ENCODE measurements at regions not wholly inside any gene's neighbourhood (a gene's known extent, or its start where the extent isn't known, plus 50 kb on each side); places are given as distances from the start of the nearest gene placed in this dataset.

DNA sequence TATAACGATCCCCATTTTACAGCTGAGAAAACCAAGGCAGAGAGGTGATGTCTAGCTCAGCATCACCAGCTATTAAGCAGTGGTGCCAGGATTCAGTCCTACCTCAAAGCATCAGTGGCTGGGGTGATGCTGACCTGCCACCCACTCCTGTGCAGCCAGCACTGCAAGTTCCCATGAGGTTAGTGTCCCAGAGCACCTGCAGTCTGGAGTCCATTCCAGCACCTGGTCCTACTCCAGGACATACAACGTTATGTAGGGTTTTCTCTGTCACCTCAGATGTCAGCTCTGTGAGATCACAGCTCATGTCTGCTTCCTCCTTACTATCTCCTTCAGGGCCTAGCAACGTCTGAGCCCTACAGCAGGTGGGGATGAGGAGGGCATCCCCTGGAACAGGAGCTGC lies 328.0 kb upstream of the HS6ST1 start:
- DNase-seq (ENCODE audit: low read depth), result no peak
- no peak for TF ChIP-seq CTCF (IDR thresholded peaks at IDR 0.05; ENCODE audit: control insufficient read depth, insufficient read depth, low read depth, low read length, missing control alignments)
- no peak overlapping the region for H3K4me3 ChIP-seq (ENCODE audit: control insufficient read depth, low read depth, low read length)

DNA sequence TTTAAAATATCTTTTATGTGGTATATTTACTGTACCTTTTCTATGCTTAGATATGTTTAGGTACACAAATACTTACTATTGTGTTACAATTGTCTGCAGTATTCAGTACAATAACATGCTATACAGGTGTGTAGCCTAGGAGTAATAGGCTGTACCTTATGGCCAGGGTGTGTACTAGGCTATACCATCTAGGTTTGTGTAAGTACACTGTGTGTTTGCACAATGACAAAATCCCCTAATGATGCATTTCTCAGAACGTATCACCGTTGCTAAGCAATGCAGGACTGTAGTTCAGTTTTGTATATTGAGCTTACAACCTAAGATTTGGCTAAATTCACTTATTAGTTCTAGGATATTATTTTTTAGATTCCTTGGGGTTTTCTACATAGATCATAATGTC lies 332.3 kb upstream of the HS6ST1 start:
- TF ChIP-seq CTCF (IDR thresholded peaks at IDR 0.05; ENCODE audit: control insufficient read depth, insufficient read depth, low read depth, low read length, missing control alignments), result no peak
- no peak for DNase-seq (ENCODE audit: low read depth)
- H3K4me3 ChIP-seq (ENCODE audit: control insufficient read depth, low read depth, low read length), result no peak overlapping the region

DNA sequence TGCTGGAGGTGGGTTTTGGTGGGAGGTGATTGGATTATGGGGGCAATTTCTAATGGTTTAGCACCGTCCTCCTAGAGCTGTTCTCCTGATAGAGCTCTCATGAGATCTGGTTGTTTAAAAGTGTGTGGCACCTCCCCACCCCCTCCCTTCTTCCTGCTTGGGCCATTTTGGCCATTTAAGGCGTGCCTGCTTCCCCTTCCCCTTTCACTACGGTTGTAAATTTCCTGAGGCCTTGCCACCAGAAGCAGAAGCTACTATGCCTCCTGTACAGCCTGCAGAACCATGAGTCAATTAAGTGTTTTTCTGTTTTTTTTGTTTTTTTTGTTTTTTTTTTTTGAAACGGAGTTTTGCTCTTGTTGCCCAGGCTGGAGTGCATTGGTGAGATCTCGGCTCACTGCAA lies 335.7 kb upstream of the HS6ST1 start:
- DNase-seq (ENCODE audit: low read depth), result no peak
- no peak overlapping the region for H3K4me3 ChIP-seq (ENCODE audit: control insufficient read depth, low read depth, low read length)
- no peak for TF ChIP-seq CTCF (IDR thresholded peaks at IDR 0.05; ENCODE audit: control insufficient read depth, insufficient read depth, low read depth, low read length, missing control alignments)

DNA sequence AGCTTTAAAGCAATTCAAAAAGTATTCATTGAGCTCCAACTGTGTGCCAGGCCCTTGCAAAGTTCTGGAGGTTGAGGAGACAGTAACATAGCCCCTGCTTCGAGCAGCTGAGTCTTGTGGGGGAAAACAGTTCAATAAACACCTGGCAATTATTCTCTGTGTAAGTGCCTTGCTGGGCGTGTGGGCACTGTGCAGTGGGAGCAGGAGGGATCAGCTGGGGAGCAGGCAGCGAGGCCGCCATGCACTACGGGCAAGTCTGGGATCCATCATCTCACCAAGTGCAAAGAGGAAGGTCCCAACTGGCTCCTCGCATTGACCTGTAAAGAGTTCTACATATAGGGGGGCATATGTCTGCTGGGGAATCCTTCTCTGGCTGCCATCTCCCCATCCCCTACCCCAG lies 342.2 kb upstream of the HS6ST1 start:
- no peak for TF ChIP-seq CTCF (IDR thresholded peaks at IDR 0.05; ENCODE audit: control insufficient read depth, insufficient read depth, low read depth, low read length, missing control alignments)
- H3K4me3 ChIP-seq (ENCODE audit: control insufficient read depth, low read depth, low read length), result no peak overlapping the region
- DNase-seq (ENCODE audit: low read depth), result no peak

- TF ChIP-seq CTCF (IDR thresholded peaks at IDR 0.05; ENCODE audit: control insufficient read depth, insufficient read depth, low read depth, low read length, missing control alignments), result no peak
- H3K4me3 ChIP-seq (ENCODE audit: control insufficient read depth, low read depth, low read length), result no peak overlapping the region
- DNase-seq (ENCODE audit: low read depth), result no peak
Measured at GRCh38 chr2:128661311-128661710, 342.6 kb upstream of the HS6ST1 start.

DNA sequence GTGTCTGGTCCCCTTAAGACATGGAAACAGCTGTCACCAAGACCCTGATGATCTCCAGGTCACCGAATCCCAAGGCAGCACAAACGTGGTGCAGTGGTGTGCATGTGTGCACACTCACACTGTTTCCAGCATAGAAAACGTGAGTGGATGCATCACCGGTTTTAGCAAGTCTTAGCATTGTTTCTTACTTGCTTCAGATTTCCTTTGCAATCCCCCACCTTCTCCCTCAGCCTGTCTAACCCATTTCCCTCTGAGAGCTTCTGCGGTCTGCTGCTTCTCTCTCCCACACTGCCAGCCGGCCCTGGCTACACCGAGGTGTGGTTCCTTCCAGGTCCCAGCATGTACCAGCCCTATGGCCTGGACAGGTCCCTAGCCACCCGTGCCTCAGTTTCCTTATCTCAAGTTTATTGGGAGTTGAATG lies 343.4 kb upstream of the HS6ST1 start:
- no peak for TF ChIP-seq CTCF (IDR thresholded peaks at IDR 0.05; ENCODE audit: control insufficient read depth, insufficient read depth, low read depth, low read length, missing control alignments)
- DNase-seq (ENCODE audit: low read depth), result no peak
- no peak overlapping the region for H3K4me3 ChIP-seq (ENCODE audit: control insufficient read depth, low read depth, low read length)
